ENCODE measurements at regions not wholly inside any gene's neighbourhood (a gene's known extent, or its start where the extent isn't known, plus 50 kb on each side); places are given as distances from the start of the nearest gene placed in this dataset.

DNA sequence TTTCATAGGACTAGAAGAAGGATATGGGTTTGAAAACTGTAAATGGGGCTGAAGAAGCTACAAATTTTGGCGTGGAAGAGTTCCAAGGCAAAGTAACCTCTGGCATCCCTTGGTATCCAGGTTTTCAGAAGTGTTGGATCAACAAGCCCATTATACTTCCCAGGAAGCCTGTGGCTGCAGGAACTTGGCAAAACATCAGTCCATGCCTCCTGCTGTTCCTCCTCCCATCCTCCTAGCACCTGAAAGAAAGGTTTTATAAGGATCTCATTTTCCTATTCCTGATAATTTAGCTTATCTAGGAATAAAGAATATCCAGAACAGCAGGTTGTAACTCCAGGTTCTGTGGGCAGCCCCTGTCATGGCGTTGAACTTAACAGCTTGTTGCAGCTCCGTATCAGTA lies 72.5 kb upstream of the LPAR1 start:
- TF ChIP-seq, protein P1, sequence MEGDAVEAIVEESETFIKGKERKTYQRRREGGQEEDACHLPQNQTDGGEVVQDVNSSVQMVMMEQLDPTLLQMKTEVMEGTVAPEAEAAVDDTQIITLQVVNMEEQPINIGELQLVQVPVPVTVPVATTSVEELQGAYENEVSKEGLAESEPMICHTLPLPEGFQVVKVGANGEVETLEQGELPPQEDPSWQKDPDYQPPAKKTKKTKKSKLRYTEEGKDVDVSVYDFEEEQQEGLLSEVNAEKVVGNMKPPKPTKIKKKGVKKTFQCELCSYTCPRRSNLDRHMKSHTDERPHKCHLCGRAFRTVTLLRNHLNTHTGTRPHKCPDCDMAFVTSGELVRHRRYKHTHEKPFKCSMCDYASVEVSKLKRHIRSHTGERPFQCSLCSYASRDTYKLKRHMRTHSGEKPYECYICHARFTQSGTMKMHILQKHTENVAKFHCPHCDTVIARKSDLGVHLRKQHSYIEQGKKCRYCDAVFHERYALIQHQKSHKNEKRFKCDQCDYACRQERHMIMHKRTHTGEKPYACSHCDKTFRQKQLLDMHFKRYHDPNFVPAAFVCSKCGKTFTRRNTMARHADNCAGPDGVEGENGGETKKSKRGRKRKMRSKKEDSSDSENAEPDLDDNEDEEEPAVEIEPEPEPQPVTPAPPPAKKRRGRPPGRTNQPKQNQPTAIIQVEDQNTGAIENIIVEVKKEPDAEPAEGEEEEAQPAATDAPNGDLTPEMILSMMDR (IDR thresholded peaks at IDR 0.05; ENCODE audit: unreplicated experiment), result no peak
- no peak for DNase-seq (ENCODE audit: low spot score, unreplicated experiment)
- Mint-ChIP-seq H3K4me3 (ENCODE audit: low read depth) (no peak overlapping the region), H3K36me3 (ENCODE audit: insufficient read depth) (no peaks in the 10 kb centered on the region), H3K9me3 (ENCODE audit: low read depth) (no peaks in the 10 kb centered on the region), H3K4me1 (ENCODE audit: low read depth) (no peaks in the 10 kb centered on the region), H3K27ac (no peak overlapping the region), H3K27me3 (peaks cover 2% of the 10 kb centered on the region)

DNA sequence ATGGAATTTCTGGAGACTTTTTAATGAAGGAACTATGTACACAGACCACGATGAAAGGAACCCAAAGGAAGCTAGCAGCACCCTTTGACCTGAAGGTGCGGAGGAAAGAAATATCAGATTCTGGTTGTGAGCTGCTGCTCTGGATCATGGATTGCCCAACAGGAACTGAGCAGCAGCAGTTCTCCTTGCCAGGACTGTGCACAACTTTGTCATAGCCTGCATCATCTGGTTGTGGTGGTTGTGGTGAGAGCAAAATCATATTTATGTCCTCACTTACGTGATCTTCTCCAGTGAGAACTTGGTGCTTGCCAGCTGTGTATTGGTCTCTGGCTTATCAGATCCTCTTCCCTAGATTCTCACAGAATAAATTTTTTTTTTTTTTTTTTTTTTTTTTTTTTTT lies 70.7 kb upstream of the LPAR1 start:
- H3K4me1 Mint-ChIP-seq (ENCODE audit: low read depth), result no peaks in the 10 kb centered on the region
- no peaks in the 10 kb centered on the region for H3K36me3 Mint-ChIP-seq (ENCODE audit: insufficient read depth)
- no peaks in the 10 kb centered on the region for H3K9me3 Mint-ChIP-seq (ENCODE audit: low read depth)
- no peak for DNase-seq (ENCODE audit: low spot score, unreplicated experiment)
- peaks cover 2% of the 10 kb centered on the region for H3K27me3 Mint-ChIP-seq
- TF ChIP-seq, protein P1 (IDR thresholded peaks at IDR 0.05; ENCODE audit: unreplicated experiment), result no peak
- H3K27ac Mint-ChIP-seq, result no peak overlapping the region
- no peak overlapping the region for H3K4me3 Mint-ChIP-seq (ENCODE audit: low read depth)

DNA sequence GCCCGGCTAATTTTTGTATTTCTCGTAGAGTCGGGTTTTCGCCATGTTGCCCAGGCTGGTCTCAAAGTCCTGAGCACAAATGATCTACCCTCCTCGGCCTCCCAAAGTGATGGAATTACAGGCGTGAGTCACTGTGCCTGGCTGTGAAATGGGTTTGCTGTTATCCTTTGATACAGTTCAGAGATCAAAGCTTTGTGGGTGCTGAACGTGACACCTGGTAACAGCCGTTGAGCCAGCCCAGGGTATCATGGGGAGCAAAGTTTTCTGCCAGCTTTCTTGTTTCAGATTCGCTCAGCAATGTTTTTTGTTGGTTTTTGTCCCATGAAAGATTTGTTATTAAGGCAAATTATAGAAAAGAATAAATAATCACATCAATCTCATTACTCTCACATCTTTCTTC lies 68.9 kb upstream of the LPAR1 start:
- Mint-ChIP-seq H3K4me3 (ENCODE audit: low read depth) (no peak overlapping the region), H3K27me3 (peaks cover 3% of the 10 kb centered on the region), H3K4me1 (ENCODE audit: low read depth) (no peaks in the 10 kb centered on the region), H3K27ac (no peak overlapping the region), H3K36me3 (ENCODE audit: insufficient read depth) (no peaks in the 10 kb centered on the region), H3K9me3 (ENCODE audit: low read depth) (no peaks in the 10 kb centered on the region)
- no peak for DNase-seq (ENCODE audit: low spot score, unreplicated experiment)
- TF ChIP-seq, protein P1 (IDR thresholded peaks at IDR 0.05; ENCODE audit: unreplicated experiment), result no peak

DNA sequence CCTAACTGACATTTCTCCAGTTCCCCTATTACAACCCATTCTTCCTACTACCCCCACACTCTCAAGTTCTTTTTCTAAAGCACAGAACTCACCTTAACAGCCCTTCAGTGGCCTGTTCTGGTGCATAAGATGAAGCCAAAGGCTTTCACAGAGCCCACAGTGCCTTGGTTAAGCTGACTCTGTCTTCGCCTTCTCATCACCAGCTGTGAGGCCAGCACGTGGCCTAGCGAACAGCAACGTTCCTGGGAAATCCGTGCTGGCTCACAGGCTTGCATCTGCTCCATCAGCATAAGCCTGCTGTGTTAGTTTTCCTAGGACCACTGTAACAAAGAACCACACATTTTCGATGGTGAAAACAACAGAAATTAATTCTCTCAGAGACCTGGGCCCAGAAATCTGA lies 67.9 kb upstream of the LPAR1 start:
- Mint-ChIP-seq H3K4me1 (ENCODE audit: low read depth) (no peaks in the 10 kb centered on the region), H3K36me3 (ENCODE audit: insufficient read depth) (no peaks in the 10 kb centered on the region), H3K27ac (no peak overlapping the region), H3K27me3 (peaks cover 6% of the 10 kb centered on the region), H3K9me3 (ENCODE audit: low read depth) (no peaks in the 10 kb centered on the region), H3K4me3 (ENCODE audit: low read depth) (no peak overlapping the region)
- TF ChIP-seq, protein P1 (IDR thresholded peaks at IDR 0.05; ENCODE audit: unreplicated experiment), result no peak
- no peak for DNase-seq (ENCODE audit: low spot score, unreplicated experiment)

DNA sequence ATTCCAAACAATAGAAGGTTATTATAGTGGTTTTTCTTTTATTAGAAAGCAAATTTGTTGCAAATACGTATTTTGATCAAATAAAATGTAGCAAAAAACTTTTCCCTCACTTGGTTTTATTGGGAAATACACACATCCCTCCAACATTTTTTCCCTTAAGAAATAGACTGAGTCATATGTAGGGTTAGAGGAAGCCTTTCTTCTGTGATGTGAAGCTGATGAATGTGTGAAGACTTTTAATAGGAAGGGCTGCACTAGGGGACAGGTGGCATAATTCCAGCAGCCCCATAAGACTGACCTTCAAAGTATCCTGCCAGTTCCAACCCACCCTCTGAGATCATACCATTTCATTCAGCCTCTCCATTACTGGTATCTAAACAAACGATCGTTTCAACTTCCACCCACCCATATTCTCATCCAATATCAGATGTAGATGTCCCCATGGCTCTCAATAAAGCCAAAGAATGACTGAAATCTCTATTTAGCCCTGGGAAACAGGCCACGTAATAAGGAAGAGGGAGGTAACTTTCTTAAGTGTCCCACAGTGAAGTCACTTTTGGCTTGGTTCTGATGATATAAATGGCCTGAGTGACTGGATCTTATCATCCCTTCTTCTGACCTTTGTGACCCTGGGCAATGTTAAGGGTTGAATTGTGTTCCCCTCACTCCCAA lies 64.7 kb upstream of the LPAR1 start:
- Mint-ChIP-seq H3K27me3 (peaks cover 6% of the 10 kb centered on the region), H3K27ac (no peak overlapping the region), H3K4me3 (ENCODE audit: low read depth) (no peak overlapping the region), H3K9me3 (ENCODE audit: low read depth) (no peaks in the 10 kb centered on the region), H3K4me1 (ENCODE audit: low read depth) (peaks cover 16% of the 10 kb centered on the region), H3K36me3 (ENCODE audit: insufficient read depth) (no peaks in the 10 kb centered on the region)
- DNase-seq (ENCODE audit: low spot score, unreplicated experiment), result no peak
- TF ChIP-seq, protein P1 (IDR thresholded peaks at IDR 0.05; ENCODE audit: unreplicated experiment), result no peak
